ENCODE measurements at regions not wholly inside any gene's neighbourhood (a gene's known extent, or its start where the extent isn't known, plus 50 kb on each side); places are given as distances from the start of the nearest gene placed in this dataset.

GRCh38 chr13:85853901-85854663, 54.9 kb upstream of the SLITRK6 start:
- TF ChIP-seq, protein P1, sequence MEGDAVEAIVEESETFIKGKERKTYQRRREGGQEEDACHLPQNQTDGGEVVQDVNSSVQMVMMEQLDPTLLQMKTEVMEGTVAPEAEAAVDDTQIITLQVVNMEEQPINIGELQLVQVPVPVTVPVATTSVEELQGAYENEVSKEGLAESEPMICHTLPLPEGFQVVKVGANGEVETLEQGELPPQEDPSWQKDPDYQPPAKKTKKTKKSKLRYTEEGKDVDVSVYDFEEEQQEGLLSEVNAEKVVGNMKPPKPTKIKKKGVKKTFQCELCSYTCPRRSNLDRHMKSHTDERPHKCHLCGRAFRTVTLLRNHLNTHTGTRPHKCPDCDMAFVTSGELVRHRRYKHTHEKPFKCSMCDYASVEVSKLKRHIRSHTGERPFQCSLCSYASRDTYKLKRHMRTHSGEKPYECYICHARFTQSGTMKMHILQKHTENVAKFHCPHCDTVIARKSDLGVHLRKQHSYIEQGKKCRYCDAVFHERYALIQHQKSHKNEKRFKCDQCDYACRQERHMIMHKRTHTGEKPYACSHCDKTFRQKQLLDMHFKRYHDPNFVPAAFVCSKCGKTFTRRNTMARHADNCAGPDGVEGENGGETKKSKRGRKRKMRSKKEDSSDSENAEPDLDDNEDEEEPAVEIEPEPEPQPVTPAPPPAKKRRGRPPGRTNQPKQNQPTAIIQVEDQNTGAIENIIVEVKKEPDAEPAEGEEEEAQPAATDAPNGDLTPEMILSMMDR (IDR thresholded peaks at IDR 0.05; ENCODE audit: low read depth, low read length, missing input control): no peak
- no peak for TF ChIP-seq ZBTB33 (IDR thresholded peaks at IDR 0.05)
- TF ChIP-seq, protein P2, sequence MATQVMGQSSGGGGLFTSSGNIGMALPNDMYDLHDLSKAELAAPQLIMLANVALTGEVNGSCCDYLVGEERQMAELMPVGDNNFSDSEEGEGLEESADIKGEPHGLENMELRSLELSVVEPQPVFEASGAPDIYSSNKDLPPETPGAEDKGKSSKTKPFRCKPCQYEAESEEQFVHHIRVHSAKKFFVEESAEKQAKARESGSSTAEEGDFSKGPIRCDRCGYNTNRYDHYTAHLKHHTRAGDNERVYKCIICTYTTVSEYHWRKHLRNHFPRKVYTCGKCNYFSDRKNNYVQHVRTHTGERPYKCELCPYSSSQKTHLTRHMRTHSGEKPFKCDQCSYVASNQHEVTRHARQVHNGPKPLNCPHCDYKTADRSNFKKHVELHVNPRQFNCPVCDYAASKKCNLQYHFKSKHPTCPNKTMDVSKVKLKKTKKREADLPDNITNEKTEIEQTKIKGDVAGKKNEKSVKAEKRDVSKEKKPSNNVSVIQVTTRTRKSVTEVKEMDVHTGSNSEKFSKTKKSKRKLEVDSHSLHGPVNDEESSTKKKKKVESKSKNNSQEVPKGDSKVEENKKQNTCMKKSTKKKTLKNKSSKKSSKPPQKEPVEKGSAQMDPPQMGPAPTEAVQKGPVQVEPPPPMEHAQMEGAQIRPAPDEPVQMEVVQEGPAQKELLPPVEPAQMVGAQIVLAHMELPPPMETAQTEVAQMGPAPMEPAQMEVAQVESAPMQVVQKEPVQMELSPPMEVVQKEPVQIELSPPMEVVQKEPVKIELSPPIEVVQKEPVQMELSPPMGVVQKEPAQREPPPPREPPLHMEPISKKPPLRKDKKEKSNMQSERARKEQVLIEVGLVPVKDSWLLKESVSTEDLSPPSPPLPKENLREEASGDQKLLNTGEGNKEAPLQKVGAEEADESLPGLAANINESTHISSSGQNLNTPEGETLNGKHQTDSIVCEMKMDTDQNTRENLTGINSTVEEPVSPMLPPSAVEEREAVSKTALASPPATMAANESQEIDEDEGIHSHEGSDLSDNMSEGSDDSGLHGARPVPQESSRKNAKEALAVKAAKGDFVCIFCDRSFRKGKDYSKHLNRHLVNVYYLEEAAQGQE (IDR thresholded peaks at IDR 0.05): no peak
- TF ChIP-seq GABPA (IDR thresholded peaks at IDR 0.05 in 1 of 2, conservative IDR thresholded peaks at IDR 0.05 in 1 of 2): no peak
- no peak for TF ChIP-seq EGR1 (IDR thresholded peaks at IDR 0.05; ENCODE audit: low read depth in 2 of 2)
- TF ChIP-seq RAD21 (IDR thresholded peaks at IDR 0.05): no peak

Measured in liver (tissue), 3 donors.